Sigmoid colon (tissue), 6 donors: ENCODE measurements at regions not wholly inside any gene's neighbourhood (a gene's known extent, or its start where the extent isn't known, plus 50 kb on each side); places are given as distances from the start of the nearest gene placed in this dataset.

Experiments
- DNase-seq: peaks from one replicate; pipeline ENCODE4 v3.0.0-alpha.2; 2019
- H3K27ac ChIP-seq, 4 donors: fragments of 200-600 bp; sonication (generic); one replicate each; pipeline ENCODE4 v1.5.1; 2016 to 2019; ENCODE audit warnings: mild to moderate bottlenecking in 1 of 4
- H3K27me3 ChIP-seq, 3 donors: fragments of 200-600 bp; sonication (generic); one replicate each; pipeline ENCODE4 v1.5.1; 2019; ENCODE audit warnings: mild to moderate bottlenecking in 1 of 3
- H3K36me3 ChIP-seq, 4 donors: fragments of 200-600 bp; sonication (generic); one replicate each; pipeline ENCODE4 v1.5.1; 2016 to 2019
- H3K4me1 ChIP-seq, 4 donors: fragments of 200-600 bp; sonication (generic); one replicate each; pipeline ENCODE4 v1.5.1; 2017 to 2019
- H3K4me3 ChIP-seq, 4 donors: fragments of 200-600 bp; sonication (generic); one replicate each; pipeline ENCODE4 v1.5.1; 2017 to 2019; ENCODE audit warnings: mild to moderate bottlenecking in 2 of 4, moderate library complexity in 1 of 4
- H3K9me3 ChIP-seq, 4 donors: fragments of 200-600 bp in 3 of 4; sonication (generic) in 3 of 4; one replicate each; pipeline versions ENCODE4 v1.5.1 to v1.6.1; 2013 to 2019
- EP300 ChIP-seq, 4 donors: sonication (generic); formaldehyde crosslinking; IDR thresholded peaks; one replicate each; pipeline ENCODE4 v1.6.1; 2017; ENCODE audit warnings: antibody characterized with exemption in 4 of 4
- POLR2A ChIP-seq, 2 donors: fragments of 450-650 bp; IDR thresholded peaks; one replicate each; pipeline ENCODE4 v1.6.1; 2016; ENCODE audit warnings: antibody characterized with exemption in 2 of 2, mild to moderate bottlenecking in 2 of 2, moderate library complexity in 2 of 2
- POLR2AphosphoS5 ChIP-seq, 4 donors: sonication (generic); formaldehyde crosslinking; IDR thresholded peaks; one replicate each; pipeline ENCODE4 v1.6.1; 2017; ENCODE audit warnings: antibody characterized with exemption in 4 of 4
- WGBS, 2 donors: extraction: QIAGEN DNeasy Blood & Tissue Kit; methylation state at CpG; one replicate each; pipeline ENCODE4 v1.1.7; 2013; 5-methylcytosine and 5-hydroxymethylcytosine counted together
- intact Hi-C: fragments of 100-400 bp; cut with DNase I; formaldehyde crosslinking; loops from one replicate; pipeline ENCODE4 v1.15.1; 2023
- TF ChIP-seq, protein P1 (sequence below), 4 experiments: fragments of 450-650 bp in 3 of 4; fragments of 200-600 bp in 1 of 4; IDR thresholded peaks; one replicate each; pipeline ENCODE4 v1.5.1; 2016 to 2019; ENCODE audit warnings: antibody characterized with exemption in 4 of 4, mild to moderate bottlenecking in 3 of 4, moderate library complexity in 2 of 4
- donor health status: healthy with polysubstance abuse.
- donor health status: healthy.

DNA sequence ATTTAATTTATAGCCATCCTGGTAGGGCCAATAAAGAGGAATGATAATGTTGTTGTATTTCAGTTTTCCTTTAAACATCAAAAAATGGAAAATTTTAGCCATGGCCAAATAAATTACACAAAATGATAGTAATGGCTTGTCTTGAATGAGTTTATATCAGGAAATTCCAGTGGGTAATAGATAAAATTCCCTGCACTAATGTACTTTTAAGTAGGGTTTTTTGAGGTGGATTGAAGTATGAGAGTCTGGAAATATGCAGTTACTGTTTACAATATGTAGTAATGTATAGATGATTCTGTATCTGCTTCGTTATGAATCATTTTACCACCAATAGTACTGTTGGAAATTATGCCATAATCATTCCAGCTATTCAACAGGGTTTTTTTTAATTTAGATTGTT, 219.4 kb upstream of the ROBO2 start:
- 79 to 85% methylated on average over 1 of the region's 1 CpG for WGBS, 2 donors
- TF ChIP-seq, protein P1, sequence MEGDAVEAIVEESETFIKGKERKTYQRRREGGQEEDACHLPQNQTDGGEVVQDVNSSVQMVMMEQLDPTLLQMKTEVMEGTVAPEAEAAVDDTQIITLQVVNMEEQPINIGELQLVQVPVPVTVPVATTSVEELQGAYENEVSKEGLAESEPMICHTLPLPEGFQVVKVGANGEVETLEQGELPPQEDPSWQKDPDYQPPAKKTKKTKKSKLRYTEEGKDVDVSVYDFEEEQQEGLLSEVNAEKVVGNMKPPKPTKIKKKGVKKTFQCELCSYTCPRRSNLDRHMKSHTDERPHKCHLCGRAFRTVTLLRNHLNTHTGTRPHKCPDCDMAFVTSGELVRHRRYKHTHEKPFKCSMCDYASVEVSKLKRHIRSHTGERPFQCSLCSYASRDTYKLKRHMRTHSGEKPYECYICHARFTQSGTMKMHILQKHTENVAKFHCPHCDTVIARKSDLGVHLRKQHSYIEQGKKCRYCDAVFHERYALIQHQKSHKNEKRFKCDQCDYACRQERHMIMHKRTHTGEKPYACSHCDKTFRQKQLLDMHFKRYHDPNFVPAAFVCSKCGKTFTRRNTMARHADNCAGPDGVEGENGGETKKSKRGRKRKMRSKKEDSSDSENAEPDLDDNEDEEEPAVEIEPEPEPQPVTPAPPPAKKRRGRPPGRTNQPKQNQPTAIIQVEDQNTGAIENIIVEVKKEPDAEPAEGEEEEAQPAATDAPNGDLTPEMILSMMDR (IDR thresholded peaks at IDR 0.05) = no peak
- TF ChIP-seq POLR2A (IDR thresholded peaks at IDR 0.05) = no peak
- no peak for TF ChIP-seq POLR2AphosphoS5 (IDR thresholded peaks at IDR 0.05)
- TF ChIP-seq EP300 (IDR thresholded peaks at IDR 0.05) = no peak
- Histone ChIP-seq H3K27ac (no peak overlapping the region), H3K4me1 (no peaks in the 10 kb centered on the region), H3K36me3 (no peaks in the 10 kb centered on the region), H3K4me3 (no peak overlapping the region), H3K9me3 (no peaks in the 10 kb centered on the region), H3K27me3 (no peaks in the 10 kb centered on the region)
- intact Hi-C loops = no loop called here
- DNase-seq = no peak

- TF ChIP-seq EP300 (IDR thresholded peaks at IDR 0.05) (no peak), POLR2A (IDR thresholded peaks at IDR 0.05) (no peak)
- TF ChIP-seq, protein P1 (IDR thresholded peaks at IDR 0.05) = no peak
- H3K36me3 ChIP-seq = no peaks in the 10 kb centered on the region
- DNase-seq = no peak
- H3K27ac ChIP-seq = no peak overlapping the region
- intact Hi-C loops = no loop called here
- WGBS, 2 donors = 39 to 61% methylated on average over 6 of the region's 6 CpGs
- H3K4me3 ChIP-seq = no peak overlapping the region
- H3K27me3 ChIP-seq = no peaks in the 10 kb centered on the region
- H3K9me3 ChIP-seq = no peaks in the 10 kb centered on the region
- no peaks in the 10 kb centered on the region for H3K4me1 ChIP-seq
Measured at GRCh38 chr3:76824658-76825240, 215.2 kb upstream of the ROBO2 start.

GRCh38 chr3:76826861-76827260, 213.0 kb upstream of the ROBO2 start:
- no peaks in the 10 kb centered on the region for H3K27me3 ChIP-seq
- H3K9me3 ChIP-seq = no peaks in the 10 kb centered on the region
- H3K27ac ChIP-seq = no peak overlapping the region
- H3K4me1 ChIP-seq = no peaks in the 10 kb centered on the region
- DNase-seq = no peak
- TF ChIP-seq POLR2A (IDR thresholded peaks at IDR 0.05) = no peak
- TF ChIP-seq, protein P1 (IDR thresholded peaks at IDR 0.05) = no peak
- no peak for TF ChIP-seq EP300 (IDR thresholded peaks at IDR 0.05)
- TF ChIP-seq POLR2AphosphoS5 (IDR thresholded peaks at IDR 0.05) = no peak
- 2 to 27% methylated on average over 5 of the region's 5 CpGs for WGBS, 2 donors
- H3K4me3 ChIP-seq = no peak overlapping the region
- no peaks in the 10 kb centered on the region for H3K36me3 ChIP-seq
- intact Hi-C loops = no loop called here

DNA sequence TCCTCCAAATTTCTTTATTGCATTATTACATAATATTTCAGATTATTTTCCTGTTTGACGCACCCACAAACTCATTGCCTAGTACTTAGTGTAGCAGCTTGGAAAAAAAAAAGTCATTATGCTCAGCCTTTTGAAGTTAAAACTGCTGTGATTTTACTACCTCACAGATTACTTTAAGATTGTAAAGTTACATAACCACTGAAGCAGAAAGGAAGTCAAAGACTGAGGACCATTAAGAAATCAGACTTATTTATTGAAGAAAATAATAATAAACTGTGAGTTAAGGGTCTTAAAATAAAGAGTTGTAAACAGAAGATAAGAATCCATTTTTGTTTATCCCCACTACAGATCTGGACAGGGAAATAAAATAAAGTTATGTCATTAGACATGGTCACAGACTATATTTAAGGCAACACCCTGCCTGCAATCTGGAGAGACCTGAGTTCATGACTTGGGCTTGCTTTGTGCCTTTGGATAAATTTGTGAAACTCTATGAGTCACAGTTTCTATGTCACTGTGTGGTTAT, 212.1 kb upstream of the ROBO2 start:
- no peaks in the 10 kb centered on the region for H3K27me3 ChIP-seq
- 10 to 57% methylated on average over 1 of the region's 1 CpG for WGBS, 2 donors

More for the DNA sequence above, 212.1 kb upstream of the ROBO2 start:
- Histone ChIP-seq H3K27ac (no peak overlapping the region), H3K4me1 (no peaks in the 10 kb centered on the region), H3K9me3 (no peaks in the 10 kb centered on the region), H3K36me3 (no peaks in the 10 kb centered on the region), H3K4me3 (no peak overlapping the region)
- intact Hi-C loops = no loop called here
- DNase-seq = no peak
- TF ChIP-seq POLR2A (IDR thresholded peaks at IDR 0.05) (no peak), EP300 (IDR thresholded peaks at IDR 0.05) (no peak), POLR2AphosphoS5 (IDR thresholded peaks at IDR 0.05) (no peak)
- TF ChIP-seq, protein P1 (IDR thresholded peaks at IDR 0.05) = no peak
